ENCODE measurements at regions not wholly inside any gene's neighbourhood (a gene's known extent, or its start where the extent isn't known, plus 50 kb on each side); places are given as distances from the start of the nearest gene placed in this dataset.

DNA sequence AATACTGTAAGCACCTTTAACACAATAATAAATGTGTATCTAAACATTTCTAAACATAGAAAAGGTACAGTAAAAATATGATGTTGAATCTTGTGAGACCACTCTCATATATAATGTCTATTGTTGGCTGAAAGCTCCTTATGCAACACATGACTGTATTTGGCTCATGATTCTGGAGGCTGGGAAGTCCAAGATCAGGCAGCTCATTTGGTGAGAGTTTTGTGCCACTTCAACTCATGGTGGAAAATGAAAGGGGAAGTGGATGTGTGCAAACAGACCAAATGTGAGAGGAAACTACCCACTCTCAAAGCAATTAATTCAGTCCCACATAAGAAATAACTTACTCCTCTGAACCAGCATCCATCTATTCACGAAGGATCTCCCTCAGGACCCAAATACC lies 257.7 kb upstream of the OPRM1 start:
- TF ChIP-seq, protein P1, sequence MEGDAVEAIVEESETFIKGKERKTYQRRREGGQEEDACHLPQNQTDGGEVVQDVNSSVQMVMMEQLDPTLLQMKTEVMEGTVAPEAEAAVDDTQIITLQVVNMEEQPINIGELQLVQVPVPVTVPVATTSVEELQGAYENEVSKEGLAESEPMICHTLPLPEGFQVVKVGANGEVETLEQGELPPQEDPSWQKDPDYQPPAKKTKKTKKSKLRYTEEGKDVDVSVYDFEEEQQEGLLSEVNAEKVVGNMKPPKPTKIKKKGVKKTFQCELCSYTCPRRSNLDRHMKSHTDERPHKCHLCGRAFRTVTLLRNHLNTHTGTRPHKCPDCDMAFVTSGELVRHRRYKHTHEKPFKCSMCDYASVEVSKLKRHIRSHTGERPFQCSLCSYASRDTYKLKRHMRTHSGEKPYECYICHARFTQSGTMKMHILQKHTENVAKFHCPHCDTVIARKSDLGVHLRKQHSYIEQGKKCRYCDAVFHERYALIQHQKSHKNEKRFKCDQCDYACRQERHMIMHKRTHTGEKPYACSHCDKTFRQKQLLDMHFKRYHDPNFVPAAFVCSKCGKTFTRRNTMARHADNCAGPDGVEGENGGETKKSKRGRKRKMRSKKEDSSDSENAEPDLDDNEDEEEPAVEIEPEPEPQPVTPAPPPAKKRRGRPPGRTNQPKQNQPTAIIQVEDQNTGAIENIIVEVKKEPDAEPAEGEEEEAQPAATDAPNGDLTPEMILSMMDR (IDR thresholded peaks at IDR 0.05; ENCODE audit: control extremely low read depth in 1 of 3, insufficient read depth in 1 of 3, low read depth in 1 of 3, low read length in 3 of 3), result no peak
- TF ChIP-seq POLR2A (IDR thresholded peaks at IDR 0.05; ENCODE audit: control extremely low read depth in 1 of 2, low read depth in 2 of 2, low read length in 2 of 2) (no peak), RFX5 (IDR thresholded peaks at IDR 0.05; ENCODE audit: borderline replicate concordance, low read depth, low read length) (no peak), RXRA (IDR thresholded peaks at IDR 0.05; ENCODE audit: insufficient read depth, low read depth, low read length) (no peak), POLR2AphosphoS5 (IDR thresholded peaks at IDR 0.05; ENCODE audit: low read depth, low read length) (no peak), CEBPB (IDR thresholded peaks at IDR 0.05; ENCODE audit: low read depth, low read length) (no peak), EZH2 (IDR thresholded peaks at IDR 0.05; ENCODE audit: low read depth, low read length, severe bottlenecking) (no peak), RAD21 (IDR thresholded peaks at IDR 0.05 in 1 of 2, conservative IDR thresholded peaks at IDR 0.05 in 1 of 2; ENCODE audit: low read depth in 2 of 2, low read length in 2 of 2) (no peak), RBBP5 (IDR thresholded peaks at IDR 0.05; ENCODE audit: borderline replicate concordance, low read depth, low read length) (no peak), EP300 (IDR thresholded peaks at IDR 0.05; ENCODE audit: borderline replicate concordance in 1 of 2, low read depth in 2 of 2, low read length in 2 of 2) (no peak), ZNF274 (IDR thresholded peaks at IDR 0.05; ENCODE audit: borderline replicate concordance, extremely low read depth, low read length) (no peak)
- TF ChIP-seq, protein P2, sequence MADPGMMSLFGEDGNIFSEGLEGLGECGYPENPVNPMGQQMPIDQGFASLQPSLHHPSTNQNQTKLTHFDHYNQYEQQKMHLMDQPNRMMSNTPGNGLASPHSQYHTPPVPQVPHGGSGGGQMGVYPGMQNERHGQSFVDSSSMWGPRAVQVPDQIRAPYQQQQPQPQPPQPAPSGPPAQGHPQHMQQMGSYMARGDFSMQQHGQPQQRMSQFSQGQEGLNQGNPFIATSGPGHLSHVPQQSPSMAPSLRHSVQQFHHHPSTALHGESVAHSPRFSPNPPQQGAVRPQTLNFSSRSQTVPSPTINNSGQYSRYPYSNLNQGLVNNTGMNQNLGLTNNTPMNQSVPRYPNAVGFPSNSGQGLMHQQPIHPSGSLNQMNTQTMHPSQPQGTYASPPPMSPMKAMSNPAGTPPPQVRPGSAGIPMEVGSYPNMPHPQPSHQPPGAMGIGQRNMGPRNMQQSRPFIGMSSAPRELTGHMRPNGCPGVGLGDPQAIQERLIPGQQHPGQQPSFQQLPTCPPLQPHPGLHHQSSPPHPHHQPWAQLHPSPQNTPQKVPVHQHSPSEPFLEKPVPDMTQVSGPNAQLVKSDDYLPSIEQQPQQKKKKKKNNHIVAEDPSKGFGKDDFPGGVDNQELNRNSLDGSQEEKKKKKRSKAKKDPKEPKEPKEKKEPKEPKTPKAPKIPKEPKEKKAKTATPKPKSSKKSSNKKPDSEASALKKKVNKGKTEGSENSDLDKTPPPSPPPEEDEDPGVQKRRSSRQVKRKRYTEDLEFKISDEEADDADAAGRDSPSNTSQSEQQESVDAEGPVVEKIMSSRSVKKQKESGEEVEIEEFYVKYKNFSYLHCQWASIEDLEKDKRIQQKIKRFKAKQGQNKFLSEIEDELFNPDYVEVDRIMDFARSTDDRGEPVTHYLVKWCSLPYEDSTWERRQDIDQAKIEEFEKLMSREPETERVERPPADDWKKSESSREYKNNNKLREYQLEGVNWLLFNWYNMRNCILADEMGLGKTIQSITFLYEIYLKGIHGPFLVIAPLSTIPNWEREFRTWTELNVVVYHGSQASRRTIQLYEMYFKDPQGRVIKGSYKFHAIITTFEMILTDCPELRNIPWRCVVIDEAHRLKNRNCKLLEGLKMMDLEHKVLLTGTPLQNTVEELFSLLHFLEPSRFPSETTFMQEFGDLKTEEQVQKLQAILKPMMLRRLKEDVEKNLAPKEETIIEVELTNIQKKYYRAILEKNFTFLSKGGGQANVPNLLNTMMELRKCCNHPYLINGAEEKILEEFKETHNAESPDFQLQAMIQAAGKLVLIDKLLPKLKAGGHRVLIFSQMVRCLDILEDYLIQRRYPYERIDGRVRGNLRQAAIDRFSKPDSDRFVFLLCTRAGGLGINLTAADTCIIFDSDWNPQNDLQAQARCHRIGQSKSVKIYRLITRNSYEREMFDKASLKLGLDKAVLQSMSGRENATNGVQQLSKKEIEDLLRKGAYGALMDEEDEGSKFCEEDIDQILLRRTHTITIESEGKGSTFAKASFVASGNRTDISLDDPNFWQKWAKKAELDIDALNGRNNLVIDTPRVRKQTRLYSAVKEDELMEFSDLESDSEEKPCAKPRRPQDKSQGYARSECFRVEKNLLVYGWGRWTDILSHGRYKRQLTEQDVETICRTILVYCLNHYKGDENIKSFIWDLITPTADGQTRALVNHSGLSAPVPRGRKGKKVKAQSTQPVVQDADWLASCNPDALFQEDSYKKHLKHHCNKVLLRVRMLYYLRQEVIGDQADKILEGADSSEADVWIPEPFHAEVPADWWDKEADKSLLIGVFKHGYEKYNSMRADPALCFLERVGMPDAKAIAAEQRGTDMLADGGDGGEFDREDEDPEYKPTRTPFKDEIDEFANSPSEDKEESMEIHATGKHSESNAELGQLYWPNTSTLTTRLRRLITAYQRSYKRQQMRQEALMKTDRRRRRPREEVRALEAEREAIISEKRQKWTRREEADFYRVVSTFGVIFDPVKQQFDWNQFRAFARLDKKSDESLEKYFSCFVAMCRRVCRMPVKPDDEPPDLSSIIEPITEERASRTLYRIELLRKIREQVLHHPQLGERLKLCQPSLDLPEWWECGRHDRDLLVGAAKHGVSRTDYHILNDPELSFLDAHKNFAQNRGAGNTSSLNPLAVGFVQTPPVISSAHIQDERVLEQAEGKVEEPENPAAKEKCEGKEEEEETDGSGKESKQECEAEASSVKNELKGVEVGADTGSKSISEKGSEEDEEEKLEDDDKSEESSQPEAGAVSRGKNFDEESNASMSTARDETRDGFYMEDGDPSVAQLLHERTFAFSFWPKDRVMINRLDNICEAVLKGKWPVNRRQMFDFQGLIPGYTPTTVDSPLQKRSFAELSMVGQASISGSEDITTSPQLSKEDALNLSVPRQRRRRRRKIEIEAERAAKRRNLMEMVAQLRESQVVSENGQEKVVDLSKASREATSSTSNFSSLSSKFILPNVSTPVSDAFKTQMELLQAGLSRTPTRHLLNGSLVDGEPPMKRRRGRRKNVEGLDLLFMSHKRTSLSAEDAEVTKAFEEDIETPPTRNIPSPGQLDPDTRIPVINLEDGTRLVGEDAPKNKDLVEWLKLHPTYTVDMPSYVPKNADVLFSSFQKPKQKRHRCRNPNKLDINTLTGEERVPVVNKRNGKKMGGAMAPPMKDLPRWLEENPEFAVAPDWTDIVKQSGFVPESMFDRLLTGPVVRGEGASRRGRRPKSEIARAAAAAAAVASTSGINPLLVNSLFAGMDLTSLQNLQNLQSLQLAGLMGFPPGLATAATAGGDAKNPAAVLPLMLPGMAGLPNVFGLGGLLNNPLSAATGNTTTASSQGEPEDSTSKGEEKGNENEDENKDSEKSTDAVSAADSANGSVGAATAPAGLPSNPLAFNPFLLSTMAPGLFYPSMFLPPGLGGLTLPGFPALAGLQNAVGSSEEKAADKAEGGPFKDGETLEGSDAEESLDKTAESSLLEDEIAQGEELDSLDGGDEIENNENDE (IDR thresholded peaks at IDR 0.05; ENCODE audit: insufficient replicate concordance, low read length), result no peak
